ENCODE measurements at regions not wholly inside any gene's neighbourhood (a gene's known extent, or its start where the extent isn't known, plus 50 kb on each side); places are given as distances from the start of the nearest gene placed in this dataset.

GRCh38 chr6:6922166-6922565, 185.6 kb upstream of the RREB1 start:
- no peak for DNase-seq

- DNase-seq = no peak
Measured at GRCh38 chr6:6923605-6924004, 184.2 kb upstream of the RREB1 start.

GRCh38 chr6:6924708-6925107, 183.1 kb upstream of the RREB1 start:
- no peak for DNase-seq

- DNase-seq = no peak
Measured at GRCh38 chr6:6925391-6926164, 182.2 kb upstream of the RREB1 start.

GRCh38 chr6:6926856-6927255, 180.9 kb upstream of the RREB1 start:
- no peak for DNase-seq

- peak in 1 of 2 donors; percentile 12 for DNase-seq
Measured at GRCh38 chr6:6927521-6928361, 180.0 kb upstream of the RREB1 start.

- DNase-seq = no peak
Measured at GRCh38 chr6:6930223-6930880, 177.4 kb upstream of the RREB1 start.

- no peak for DNase-seq
Measured at GRCh38 chr6:6931071-6932025, 176.4 kb upstream of the RREB1 start.

GRCh38 chr6:6932341-6932740, 175.4 kb upstream of the RREB1 start:
- DNase-seq = no peak

GRCh38 chr6:6932968-6933367, 174.8 kb upstream of the RREB1 start:
- DNase-seq = no peak

- no peak for DNase-seq
Measured at GRCh38 chr6:6940031-6941025, 167.4 kb upstream of the RREB1 start.

- DNase-seq = no peak
Measured at GRCh38 chr6:6941201-6941600, 166.6 kb upstream of the RREB1 start.

- no peak for DNase-seq
Measured at GRCh38 chr6:6942091-6942490, 165.7 kb upstream of the RREB1 start.

- peak in 1 of 2 donors; percentile 10 for DNase-seq
Measured at GRCh38 chr6:6942831-6943230, 164.9 kb upstream of the RREB1 start.

- no peak for DNase-seq
Measured at GRCh38 chr6:6943421-6943820, 164.3 kb upstream of the RREB1 start.

GRCh38 chr6:6946206-6947155, 161.3 kb upstream of the RREB1 start:
- DNase-seq = no peak

GRCh38 chr6:6950373-6951145, 157.2 kb upstream of the RREB1 start:
- DNase-seq = no peak

- DNase-seq = no peak
Measured at GRCh38 chr6:6951355-6951754, 156.4 kb upstream of the RREB1 start.

- DNase-seq = no peak
Measured at GRCh38 chr6:6952484-6952883, 155.3 kb upstream of the RREB1 start.

Measured in CD4-positive, alpha-beta T cell treated with Interferon alpha-2 for 1 hour (primary cell).